SK-N-MC (cell line): ENCODE measurements at regions not wholly inside any gene's neighbourhood (a gene's known extent, or its start where the extent isn't known, plus 50 kb on each side); places are given as distances from the start of the nearest gene placed in this dataset.

Experiments
- EZH2 ChIP-seq: fragments of 200-600 bp; sonication (generic); IDR thresholded peaks from one replicate; pipeline ENCODE4 v1.6.1; 2017; ENCODE audit warnings: antibody characterized with exemption
- POLR2AphosphoS5 ChIP-seq: IDR thresholded peaks from 2 replicates; pipeline ENCODE4 v1.6.1; 2012; ENCODE audit warnings: mild to moderate bottlenecking, low read depth, low read length, borderline replicate concordance

- no peak for TF ChIP-seq POLR2AphosphoS5
- no peak for TF ChIP-seq EZH2
These were observed 341.0 kb upstream of the E2F7 start for GRCh38 chr12:77406219-77406905.
